ENCODE measurements at regions not wholly inside any gene's neighbourhood (a gene's known extent, or its start where the extent isn't known, plus 50 kb on each side); places are given as distances from the start of the nearest gene placed in this dataset.

DNA sequence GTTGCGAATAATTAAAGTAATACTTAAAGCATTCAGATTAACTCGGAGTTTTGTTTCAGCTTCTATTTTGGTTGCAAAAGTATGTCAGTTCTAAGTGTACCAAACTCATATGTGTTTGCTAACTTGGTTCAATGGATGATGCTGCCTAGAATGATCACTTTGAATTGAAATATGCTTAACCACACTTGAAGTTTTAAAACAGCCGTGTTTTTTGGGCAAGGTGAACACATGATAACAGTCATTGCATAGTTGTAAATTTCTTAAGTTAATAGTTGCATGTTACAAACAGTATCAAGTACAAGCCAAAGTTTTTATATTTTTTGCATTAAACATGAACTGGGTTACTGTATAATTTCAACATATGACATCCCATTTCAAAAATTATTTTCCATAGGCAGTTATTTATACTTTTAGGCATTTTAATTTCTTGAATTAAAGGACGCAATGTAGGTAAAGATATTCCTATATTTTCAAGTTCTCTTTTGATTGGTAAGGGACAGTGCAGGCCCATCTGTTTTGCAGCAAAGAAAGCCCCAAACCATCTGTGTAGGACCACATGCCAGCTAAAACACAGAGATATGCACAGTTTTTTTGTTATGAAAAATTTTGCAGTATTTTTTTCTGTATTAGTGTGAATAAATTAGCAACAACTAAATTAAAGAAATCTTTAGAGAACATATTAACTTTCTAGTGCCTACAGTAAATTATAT is 575.5 kb downstream of the PRKD1 start:
- H3K4me1 ChIP-seq, result no peaks in the 10 kb centered on the region
- ATAC-seq, result no peak

DNA sequence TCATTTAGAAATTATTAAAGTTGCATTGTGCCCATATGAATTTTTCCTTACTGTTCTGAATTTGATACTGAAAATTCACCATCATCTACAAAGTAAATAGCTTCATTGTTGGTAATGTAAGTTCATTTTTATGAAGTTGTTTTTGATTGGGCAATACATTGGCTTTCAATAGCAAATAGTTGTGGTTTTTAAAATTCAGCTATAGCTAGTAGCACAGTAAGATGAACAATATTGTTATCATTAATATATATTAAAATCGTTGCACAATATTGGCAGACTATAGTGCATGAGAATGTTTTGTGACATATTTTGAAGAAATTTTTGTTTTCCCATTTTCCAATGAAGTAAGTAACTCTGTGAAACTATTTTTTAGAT is 575.0 kb downstream of the PRKD1 start:
- H3K27me3 ChIP-seq, result no peaks in the 10 kb centered on the region
- no peak overlapping the region for H3K4me3 ChIP-seq
- no peaks in the 10 kb centered on the region for H3K9me3 ChIP-seq
- no peaks in the 10 kb centered on the region for H3K36me3 ChIP-seq (replicated peaks in 1 of 2; ENCODE audit: insufficient read depth in 1 of 2, low read depth in 2 of 2)
- TF ChIP-seq POLR2A (IDR thresholded peaks at IDR 0.05), result no peak
- TF ChIP-seq, protein P1, sequence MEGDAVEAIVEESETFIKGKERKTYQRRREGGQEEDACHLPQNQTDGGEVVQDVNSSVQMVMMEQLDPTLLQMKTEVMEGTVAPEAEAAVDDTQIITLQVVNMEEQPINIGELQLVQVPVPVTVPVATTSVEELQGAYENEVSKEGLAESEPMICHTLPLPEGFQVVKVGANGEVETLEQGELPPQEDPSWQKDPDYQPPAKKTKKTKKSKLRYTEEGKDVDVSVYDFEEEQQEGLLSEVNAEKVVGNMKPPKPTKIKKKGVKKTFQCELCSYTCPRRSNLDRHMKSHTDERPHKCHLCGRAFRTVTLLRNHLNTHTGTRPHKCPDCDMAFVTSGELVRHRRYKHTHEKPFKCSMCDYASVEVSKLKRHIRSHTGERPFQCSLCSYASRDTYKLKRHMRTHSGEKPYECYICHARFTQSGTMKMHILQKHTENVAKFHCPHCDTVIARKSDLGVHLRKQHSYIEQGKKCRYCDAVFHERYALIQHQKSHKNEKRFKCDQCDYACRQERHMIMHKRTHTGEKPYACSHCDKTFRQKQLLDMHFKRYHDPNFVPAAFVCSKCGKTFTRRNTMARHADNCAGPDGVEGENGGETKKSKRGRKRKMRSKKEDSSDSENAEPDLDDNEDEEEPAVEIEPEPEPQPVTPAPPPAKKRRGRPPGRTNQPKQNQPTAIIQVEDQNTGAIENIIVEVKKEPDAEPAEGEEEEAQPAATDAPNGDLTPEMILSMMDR (IDR thresholded peaks at IDR 0.05), result no peak
- DNase-seq, result no peak
- WGBS, 2 donors, result 23 to 47% methylated on average over 1 of the region's 1 CpG
- no peak for ATAC-seq
- intact Hi-C loops (cut with DNase I), result no loop called here
- no peaks in the 10 kb centered on the region for H3K4me1 ChIP-seq
- no peak overlapping the region for H3K27ac ChIP-seq

More for the DNA sequence above, 575.5 kb downstream of the PRKD1 start:
- intact Hi-C loops (cut with DNase I), result no loop called here
- H3K4me3 ChIP-seq, result no peak overlapping the region
- no peak for TF ChIP-seq POLR2A (IDR thresholded peaks at IDR 0.05)
- TF ChIP-seq, protein P1 (IDR thresholded peaks at IDR 0.05), result no peak
- 62 to 64% methylated on average over 4 of the region's 4 CpGs for WGBS, 2 donors
- H3K36me3 ChIP-seq (replicated peaks in 1 of 2; ENCODE audit: insufficient read depth in 1 of 2, low read depth in 2 of 2), result no peaks in the 10 kb centered on the region
- H3K27me3 ChIP-seq, result no peaks in the 10 kb centered on the region
- DNase-seq, result no peak
- H3K27ac ChIP-seq, result no peak overlapping the region
- H3K9me3 ChIP-seq, result no peaks in the 10 kb centered on the region

DNA sequence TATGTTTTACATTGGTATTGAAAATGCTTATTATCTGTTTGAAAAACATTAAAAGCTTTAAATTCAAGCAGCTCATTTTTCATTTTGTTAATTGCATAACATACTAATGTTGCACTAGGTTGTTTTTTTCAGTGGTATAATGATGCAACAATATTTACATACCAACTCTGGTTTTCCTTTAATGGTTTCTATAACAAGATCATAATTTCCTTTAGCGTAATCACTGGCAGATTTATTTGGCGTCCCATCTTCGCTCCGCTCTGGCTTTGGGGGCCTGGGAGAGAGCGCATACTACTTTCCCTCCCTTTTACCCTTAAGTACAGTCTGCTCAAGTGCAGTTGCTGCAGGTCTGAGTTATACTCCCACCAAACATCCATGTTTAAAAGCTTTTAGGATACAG is 574.1 kb downstream of the PRKD1 start:
- 80 to 83% methylated on average over 5 of the region's 5 CpGs for WGBS, 2 donors
- Histone ChIP-seq H3K36me3 (replicated peaks in 1 of 2; ENCODE audit: insufficient read depth in 1 of 2, low read depth in 2 of 2) (no peaks in the 10 kb centered on the region), H3K4me3 (no peak overlapping the region), H3K27me3 (no peaks in the 10 kb centered on the region), H3K9me3 (no peaks in the 10 kb centered on the region), H3K27ac (no peak overlapping the region), H3K4me1 (no peaks in the 10 kb centered on the region)
- TF ChIP-seq POLR2A (IDR thresholded peaks at IDR 0.05), result no peak
- TF ChIP-seq, protein P1 (IDR thresholded peaks at IDR 0.05), result no peak
- ATAC-seq, result no peak
- intact Hi-C loops (cut with DNase I), result no loop called here
- no peak for DNase-seq

DNA sequence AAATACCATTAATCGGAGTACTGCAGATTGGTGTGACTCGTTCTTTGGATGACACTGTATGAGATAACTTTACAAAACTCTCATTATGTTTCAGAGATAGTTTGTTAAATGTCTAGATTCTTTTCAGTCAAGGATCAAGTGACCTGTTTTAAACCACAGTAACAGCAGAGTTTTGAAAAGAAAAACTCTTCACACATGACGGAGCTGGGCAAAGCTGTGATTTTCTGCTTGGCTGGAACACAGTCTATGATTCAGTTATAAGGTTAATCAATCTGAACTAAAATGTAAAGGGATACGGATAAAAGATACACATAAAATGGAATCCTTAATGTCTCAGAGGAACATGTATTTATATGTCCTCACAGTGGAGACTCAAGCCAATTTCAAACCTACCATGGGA is 573.2 kb downstream of the PRKD1 start:
- H3K27me3 ChIP-seq, result no peaks in the 10 kb centered on the region
- H3K27ac ChIP-seq, result no peak overlapping the region
- 62 to 71% methylated on average over 4 of the region's 4 CpGs for WGBS, 2 donors
- no peak for TF ChIP-seq POLR2A (IDR thresholded peaks at IDR 0.05)
- TF ChIP-seq, protein P1 (IDR thresholded peaks at IDR 0.05), result no peak
- no peaks in the 10 kb centered on the region for H3K36me3 ChIP-seq (replicated peaks in 1 of 2; ENCODE audit: insufficient read depth in 1 of 2, low read depth in 2 of 2)
- no peaks in the 10 kb centered on the region for H3K9me3 ChIP-seq
- intact Hi-C loops (cut with DNase I), result no loop called here
- no peak overlapping the region for H3K4me3 ChIP-seq
- DNase-seq, result no peak
- no peaks in the 10 kb centered on the region for H3K4me1 ChIP-seq
- ATAC-seq, result no peak

DNA sequence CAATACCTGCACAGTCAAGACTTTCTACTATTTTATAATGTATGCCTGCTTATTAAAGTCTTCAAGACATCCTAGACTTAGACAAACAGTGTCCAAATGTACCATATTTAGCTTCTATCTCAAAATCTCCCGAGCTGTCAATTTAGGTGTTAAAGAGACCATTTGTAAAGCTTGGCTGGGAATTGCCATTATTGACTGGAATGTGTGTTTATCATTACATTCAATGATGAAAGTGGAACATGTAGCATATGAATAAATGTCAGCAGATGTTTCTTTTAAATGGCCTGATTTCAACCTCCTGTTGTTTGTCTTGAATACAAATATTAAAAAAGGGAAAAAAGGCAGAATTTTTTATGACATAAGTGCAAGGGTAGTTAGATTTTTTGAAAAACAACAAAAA is 572.3 kb downstream of the PRKD1 start:
- Histone ChIP-seq H3K4me3 (no peak overlapping the region), H3K36me3 (replicated peaks in 1 of 2; ENCODE audit: insufficient read depth in 1 of 2, low read depth in 2 of 2) (no peaks in the 10 kb centered on the region), H3K4me1 (no peaks in the 10 kb centered on the region), H3K27ac (no peak overlapping the region), H3K9me3 (no peaks in the 10 kb centered on the region), H3K27me3 (no peaks in the 10 kb centered on the region)
- 19 to 29% methylated on average over 1 of the region's 1 CpG for WGBS, 2 donors
- TF ChIP-seq, protein P1 (IDR thresholded peaks at IDR 0.05), result no peak
- ATAC-seq (no peak), DNase-seq (no peak)
- intact Hi-C loops (cut with DNase I), result no loop called here
